ENCODE measurements at regions not wholly inside any gene's neighbourhood (a gene's known extent, or its start where the extent isn't known, plus 50 kb on each side); places are given as distances from the start of the nearest gene placed in this dataset.

DNA sequence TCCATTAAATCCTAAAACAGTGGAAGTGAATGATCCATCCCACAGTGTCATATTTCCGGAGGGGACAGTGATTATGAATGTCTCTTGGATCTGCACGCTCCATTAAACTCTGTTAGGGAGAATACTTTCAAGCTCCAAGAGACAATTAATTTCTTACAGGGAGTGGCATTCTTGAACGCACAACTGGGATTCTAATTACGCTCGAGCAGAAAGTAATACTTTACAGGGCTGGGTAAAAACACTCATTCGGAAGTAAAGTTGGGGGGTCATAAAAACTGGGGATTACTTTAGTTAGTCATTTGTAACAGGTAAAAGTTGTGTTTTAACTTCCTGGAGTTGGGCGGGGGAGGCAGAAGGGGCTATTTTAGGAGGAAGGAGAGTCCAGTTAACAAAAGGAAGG, 151.8 kb downstream of the ZFP64 start:
- TF ChIP-seq YY1 (IDR thresholded peaks at IDR 0.05; ENCODE audit: low read depth) (no peak), TCF12 (IDR thresholded peaks at IDR 0.05; ENCODE audit: low read depth) (peak; percentile 46), TAF1 (IDR thresholded peaks at IDR 0.05; ENCODE audit: low read depth) (no peak), CREB1 (IDR thresholded peaks at IDR 0.05; ENCODE audit: low read depth) (no peak)
- TF ChIP-seq, protein P1, sequence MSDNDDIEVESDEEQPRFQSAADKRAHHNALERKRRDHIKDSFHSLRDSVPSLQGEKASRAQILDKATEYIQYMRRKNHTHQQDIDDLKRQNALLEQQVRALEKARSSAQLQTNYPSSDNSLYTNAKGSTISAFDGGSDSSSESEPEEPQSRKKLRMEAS (IDR thresholded peaks at IDR 0.05) = no peak

Measured in Ishikawa (cell line).